ENCODE measurements at regions not wholly inside any gene's neighbourhood (a gene's known extent, or its start where the extent isn't known, plus 50 kb on each side); places are given as distances from the start of the nearest gene placed in this dataset.

GRCh38 chr13:111961651-111962192 lies 105.2 kb upstream of the SOX1 start:
- Histone ChIP-seq H3K27ac (no peak overlapping the region), H3K4me3 (no peak overlapping the region)

GRCh38 chr13:111962431-111962891 lies 104.5 kb upstream of the SOX1 start:
- Histone ChIP-seq H3K4me3 (no peak overlapping the region), H3K27ac (no peak overlapping the region)

GRCh38 chr13:111963031-111963430 lies 103.9 kb upstream of the SOX1 start:
- no peak overlapping the region for H3K27ac ChIP-seq
- H3K4me3 ChIP-seq: no peak overlapping the region

- no peak overlapping the region for H3K4me3 ChIP-seq
- no peak overlapping the region for H3K27ac ChIP-seq
These were observed 102.4 kb upstream of the SOX1 start for GRCh38 chr13:111964411-111965035.

- Histone ChIP-seq H3K4me3 (no peak overlapping the region), H3K27ac (no peak overlapping the region)
These were observed 101.3 kb upstream of the SOX1 start for GRCh38 chr13:111965466-111966214.

- H3K4me3 ChIP-seq: no peak overlapping the region
- no peak overlapping the region for H3K27ac ChIP-seq
These were observed 100.0 kb upstream of the SOX1 start for GRCh38 chr13:111966933-111967332.

GRCh38 chr13:111967572-111968201 lies 99.3 kb upstream of the SOX1 start:
- Histone ChIP-seq H3K4me3 (no peak overlapping the region), H3K27ac (no peak overlapping the region)

- H3K27ac ChIP-seq: no peak overlapping the region
- H3K4me3 ChIP-seq: no peak overlapping the region
These were observed 98.5 kb upstream of the SOX1 start for GRCh38 chr13:111968336-111969010.

GRCh38 chr13:111969551-111970135 lies 97.3 kb upstream of the SOX1 start:
- Histone ChIP-seq H3K27ac (no peak overlapping the region), H3K4me3 (no peak overlapping the region)

- H3K27ac ChIP-seq: no peak overlapping the region
- H3K4me3 ChIP-seq: no peak overlapping the region
These were observed 96.3 kb upstream of the SOX1 start for GRCh38 chr13:111970494-111971141.

GRCh38 chr13:111971891-111972780 lies 94.8 kb upstream of the SOX1 start:
- no peak overlapping the region for H3K27ac ChIP-seq
- no peak overlapping the region for H3K4me3 ChIP-seq

GRCh38 chr13:111973186-111973585 lies 93.8 kb upstream of the SOX1 start:
- no peak overlapping the region for H3K4me3 ChIP-seq
- no peak overlapping the region for H3K27ac ChIP-seq

- Histone ChIP-seq H3K4me3 (no peak overlapping the region), H3K27ac (no peak overlapping the region)
These were observed 93.2 kb upstream of the SOX1 start for GRCh38 chr13:111973605-111974340.

- Histone ChIP-seq H3K27ac (no peak overlapping the region), H3K4me3 (no peak overlapping the region)
These were observed 92.7 kb upstream of the SOX1 start for GRCh38 chr13:111974341-111974640.

GRCh38 chr13:111975539-111976473 lies 91.1 kb upstream of the SOX1 start:
- Histone ChIP-seq H3K27ac (no peak overlapping the region), H3K4me3 (no peak overlapping the region)

GRCh38 chr13:111976474-111977178 lies 90.3 kb upstream of the SOX1 start:
- Histone ChIP-seq H3K4me3 (no peak overlapping the region), H3K27ac (no peak overlapping the region)

All from skin epidermis (tissue), 12 donors.